ENCODE measurements at regions not wholly inside any gene's neighbourhood (a gene's known extent, or its start where the extent isn't known, plus 50 kb on each side); places are given as distances from the start of the nearest gene placed in this dataset.

- peak; percentile 71 for DNase-seq
Measured at GRCh38 chr13:37923236-37923635, 53.7 kb upstream of the TRPC4 start.

GRCh38 chr13:37919329-37919880 is 49.8 kb upstream of the TRPC4 start:
- no peak for DNase-seq
